ENCODE measurements at regions not wholly inside any gene's neighbourhood (a gene's known extent, or its start where the extent isn't known, plus 50 kb on each side); places are given as distances from the start of the nearest gene placed in this dataset.

GRCh38 chr20:24151621-24152294, 163.2 kb upstream of the GGTLC1 start:
- no peak for TF ChIP-seq POLR2A (IDR thresholded peaks at IDR 0.05)
- TF ChIP-seq CTCF (IDR thresholded peaks at IDR 0.05): no peak
- Histone ChIP-seq H3K36me3 (no peaks in the 10 kb centered on the region), H3K4me3 (no peak overlapping the region), H3K9me3 (no peaks in the 10 kb centered on the region), H3K27ac (no peak overlapping the region), H3K4me1 (no peaks in the 10 kb centered on the region), H3K27me3 (no peaks in the 10 kb centered on the region)
- DNase-seq: no peak

GRCh38 chr20:24150406-24150805, 161.8 kb upstream of the GGTLC1 start:
- no peak overlapping the region for H3K4me3 ChIP-seq
- no peaks in the 10 kb centered on the region for H3K36me3 ChIP-seq
- H3K27me3 ChIP-seq: no peaks in the 10 kb centered on the region
- DNase-seq: no peak
- TF ChIP-seq POLR2A (IDR thresholded peaks at IDR 0.05) (no peak), CTCF (IDR thresholded peaks at IDR 0.05) (no peak)
- H3K9me3 ChIP-seq: no peaks in the 10 kb centered on the region
- H3K4me1 ChIP-seq: no peaks in the 10 kb centered on the region
- no peak overlapping the region for H3K27ac ChIP-seq

- Histone ChIP-seq H3K27ac (no peak overlapping the region), H3K27me3 (no peaks in the 10 kb centered on the region), H3K9me3 (no peaks in the 10 kb centered on the region), H3K36me3 (no peaks in the 10 kb centered on the region), H3K4me1 (no peaks in the 10 kb centered on the region), H3K4me3 (no peak overlapping the region)
- TF ChIP-seq POLR2A (IDR thresholded peaks at IDR 0.05) (no peak), CTCF (IDR thresholded peaks at IDR 0.05) (peak in 2 of 6 experiments; percentile 15 to 21)
- DNase-seq: no peak
These were observed 161.3 kb upstream of the GGTLC1 start for GRCh38 chr20:24149881-24150307.

GRCh38 chr20:24149175-24149574, 160.6 kb upstream of the GGTLC1 start:
- H3K4me1 ChIP-seq: no peaks in the 10 kb centered on the region
- no peak for DNase-seq
- H3K36me3 ChIP-seq: no peaks in the 10 kb centered on the region
- no peaks in the 10 kb centered on the region for H3K27me3 ChIP-seq
- H3K27ac ChIP-seq: no peak overlapping the region
- no peak overlapping the region for H3K4me3 ChIP-seq
- TF ChIP-seq POLR2A (IDR thresholded peaks at IDR 0.05) (no peak), CTCF (IDR thresholded peaks at IDR 0.05) (no peak)
- no peaks in the 10 kb centered on the region for H3K9me3 ChIP-seq

GRCh38 chr20:24148372-24148771, 159.8 kb upstream of the GGTLC1 start:
- Histone ChIP-seq H3K27ac (peak overlapping the region in 1 of 4 donors; percentile 13), H3K9me3 (no peaks in the 10 kb centered on the region), H3K36me3 (no peaks in the 10 kb centered on the region), H3K4me3 (no peak overlapping the region), H3K4me1 (no peaks in the 10 kb centered on the region), H3K27me3 (no peaks in the 10 kb centered on the region)
- TF ChIP-seq POLR2A (IDR thresholded peaks at IDR 0.05) (no peak), CTCF (IDR thresholded peaks at IDR 0.05) (no peak)
- DNase-seq: peak in 2 of 3 donors; percentile 20 to 60

- no peaks in the 10 kb centered on the region for H3K9me3 ChIP-seq
- no peak overlapping the region for H3K4me3 ChIP-seq
- no peaks in the 10 kb centered on the region for H3K36me3 ChIP-seq
- H3K4me1 ChIP-seq: no peaks in the 10 kb centered on the region
- H3K27me3 ChIP-seq: no peaks in the 10 kb centered on the region
- no peak for DNase-seq
- TF ChIP-seq POLR2A (IDR thresholded peaks at IDR 0.05) (no peak), CTCF (IDR thresholded peaks at IDR 0.05) (no peak)
- no peak overlapping the region for H3K27ac ChIP-seq
These were observed 159.4 kb upstream of the GGTLC1 start for GRCh38 chr20:24147961-24148360.

Data from Peyer's patch (tissue), 4 donors.